Breast epithelium (tissue), 4 donors: ENCODE measurements at regions not wholly inside any gene's neighbourhood (a gene's known extent, or its start where the extent isn't known, plus 50 kb on each side); places are given as distances from the start of the nearest gene placed in this dataset.

Experiments
- DNase-seq, 2 donors: peaks; one replicate each; pipeline ENCODE4 v3.0.0-alpha.2; 2019; ENCODE audit warnings: low spot score in 2 of 2
- H3K27ac ChIP-seq, 2 donors: fragments of 200-600 bp; sonication (generic) in 1 of 2; one replicate each; pipeline ENCODE4 v1.5.1; 2016 to 2019; ENCODE audit warnings: mild to moderate bottlenecking in 1 of 2
- H3K27me3 ChIP-seq, 2 donors: fragments of 200-600 bp; sonication (generic) in 1 of 2; one replicate each; pipeline versions ENCODE4 v1.5.1 to v1.6.0; 2017 to 2019; ENCODE audit warnings: control low read depth in 1 of 2, mild to moderate bottlenecking in 1 of 2
- H3K36me3 ChIP-seq: fragments of 200-600 bp; one replicate; pipeline ENCODE4 v1.5.1; 2019
- H3K4me1 ChIP-seq, 2 donors: fragments of 200-600 bp; sonication (generic); one replicate each; pipeline ENCODE4 v1.5.1; 2016 to 2019; ENCODE audit warnings: control low read depth in 1 of 2
- H3K4me3 ChIP-seq, 3 donors: fragments of 200-600 bp; sonication (generic); 1 replicate in 2 of 3; 2 replicates in 1 of 3; pipeline ENCODE4 v1.5.1; 2016 to 2019; ENCODE audit warnings: mild to moderate bottlenecking in 3 of 3, moderate library complexity in 2 of 3
- H3K9me3 ChIP-seq, 2 donors: fragments of 200-600 bp; sonication (generic) in 1 of 2; one replicate each; pipeline ENCODE4 v1.5.1; 2016 to 2019; ENCODE audit warnings: control low read depth in 1 of 2
- CTCF ChIP-seq, 3 donors: fragments of 450-650 bp; IDR thresholded peaks; one replicate each; pipeline ENCODE4 v1.5.1; 2016 to 2017; ENCODE audit warnings: antibody characterized with exemption in 3 of 3, mild to moderate bottlenecking in 3 of 3, moderate library complexity in 3 of 3
- POLR2A ChIP-seq: fragments of 450-650 bp; IDR thresholded peaks from one replicate; pipeline ENCODE4 v1.6.1; 2016; ENCODE audit warnings: antibody characterized with exemption, mild to moderate bottlenecking, moderate library complexity
- POLR2AphosphoS5 ChIP-seq, 3 donors: sonication (generic); formaldehyde crosslinking; IDR thresholded peaks; one replicate each; pipeline ENCODE4 v1.6.1; 2017; ENCODE audit warnings: antibody characterized with exemption in 3 of 3
- intact Hi-C: fragments of 100-400 bp; cut with DNase I; formaldehyde crosslinking; loops from one replicate; pipeline ENCODE4 v1.15.1; 2023; ENCODE audit warnings: low total_unique reads

GRCh38 chr6:139951172-139951571, 576.7 kb upstream of the CITED2 start:
- Histone ChIP-seq H3K36me3 (peaks cover 3% of the 10 kb centered on the region), H3K4me3 (no peak overlapping the region), H3K4me1 (no peaks in the 10 kb centered on the region), H3K27me3 (no peaks in the 10 kb centered on the region), H3K27ac (no peak overlapping the region), H3K9me3 (peaks cover 10 to 13% of the 10 kb centered on the region in 2 donors)
- TF ChIP-seq CTCF (IDR thresholded peaks at IDR 0.05), result no peak
- no peak for TF ChIP-seq POLR2AphosphoS5 (IDR thresholded peaks at IDR 0.05)
- no peak for TF ChIP-seq POLR2A
- DNase-seq, result no peak
- intact Hi-C loops, result no loop called here

- no peaks in the 10 kb centered on the region for H3K4me1 ChIP-seq
- no peaks in the 10 kb centered on the region for H3K27me3 ChIP-seq
- DNase-seq, result no peak
- no peak for TF ChIP-seq POLR2A
- TF ChIP-seq CTCF (IDR thresholded peaks at IDR 0.05), result no peak
- no peak for TF ChIP-seq POLR2AphosphoS5 (IDR thresholded peaks at IDR 0.05)
- H3K36me3 ChIP-seq, result peaks cover 3% of the 10 kb centered on the region
- H3K4me3 ChIP-seq, result no peak overlapping the region
- peaks cover 3 to 7% of the 10 kb centered on the region in 2 donors for H3K9me3 ChIP-seq
- H3K27ac ChIP-seq, result no peak overlapping the region
- intact Hi-C loops, result no loop called here
Measured at GRCh38 chr6:139944976-139945375, 570.5 kb upstream of the CITED2 start.

GRCh38 chr6:139944131-139944530, 569.7 kb upstream of the CITED2 start:
- H3K4me3 ChIP-seq, result no peak overlapping the region
- H3K4me1 ChIP-seq, result no peaks in the 10 kb centered on the region
- intact Hi-C loops, result no loop called here
- H3K27me3 ChIP-seq, result no peaks in the 10 kb centered on the region
- no peak for DNase-seq
- TF ChIP-seq CTCF (IDR thresholded peaks at IDR 0.05) (no peak), POLR2AphosphoS5 (IDR thresholded peaks at IDR 0.05) (no peak), POLR2A (no peak)
- H3K36me3 ChIP-seq, result peaks cover 3% of the 10 kb centered on the region
- H3K9me3 ChIP-seq, result no peaks in the 10 kb centered on the region
- H3K27ac ChIP-seq, result no peak overlapping the region

GRCh38 chr6:139943391-139943790, 568.9 kb upstream of the CITED2 start:
- H3K27ac ChIP-seq, result no peak overlapping the region
- H3K27me3 ChIP-seq, result no peaks in the 10 kb centered on the region
- no peaks in the 10 kb centered on the region for H3K9me3 ChIP-seq
- no peak for DNase-seq
- no peaks in the 10 kb centered on the region for H3K36me3 ChIP-seq
- H3K4me1 ChIP-seq, result no peaks in the 10 kb centered on the region
- H3K4me3 ChIP-seq, result no peak overlapping the region
- TF ChIP-seq POLR2AphosphoS5 (IDR thresholded peaks at IDR 0.05), result no peak
- TF ChIP-seq POLR2A, result no peak
- TF ChIP-seq CTCF (IDR thresholded peaks at IDR 0.05), result no peak
- intact Hi-C loops, result loop anchor here (2.0 kb wide), 1 partner anchor 67 kb away; no protein-coding TSS in a partner anchor

GRCh38 chr6:139942331-139942730, 567.9 kb upstream of the CITED2 start:
- no peak overlapping the region for H3K4me3 ChIP-seq
- no peak for DNase-seq
- H3K4me1 ChIP-seq, result no peaks in the 10 kb centered on the region
- no peaks in the 10 kb centered on the region for H3K9me3 ChIP-seq
- H3K27ac ChIP-seq, result peak overlapping the region; percentile 6 to 19
- no peak for TF ChIP-seq POLR2AphosphoS5 (IDR thresholded peaks at IDR 0.05)
- no peak for TF ChIP-seq POLR2A
- TF ChIP-seq CTCF (IDR thresholded peaks at IDR 0.05), result no peak
- H3K36me3 ChIP-seq, result no peaks in the 10 kb centered on the region
- intact Hi-C loops, result loop anchor here (2.0 kb wide), 1 partner anchor 66 kb away; no protein-coding TSS in a partner anchor
- H3K27me3 ChIP-seq, result no peaks in the 10 kb centered on the region
